Thyroid gland (tissue), 4 donors: ENCODE measurements at regions not wholly inside any gene's neighbourhood (a gene's known extent, or its start where the extent isn't known, plus 50 kb on each side); places are given as distances from the start of the nearest gene placed in this dataset.

ENCODE experiments used
- DNase-seq, 2 donors: peaks; one replicate each; pipeline ENCODE4 v3.0.0-alpha.2; 2019
- H3K27ac ChIP-seq, 3 donors: fragments of 200-600 bp; sonication (generic); 1 replicate in 2 of 3; 2 replicates in 1 of 3; pipeline ENCODE4 v1.5.1; 2016 to 2019; ENCODE audit warnings: mild to moderate bottlenecking in 1 of 3, moderate library complexity in 1 of 3
- H3K27me3 ChIP-seq: fragments of 200-600 bp; sonication (generic); one replicate; pipeline ENCODE4 v1.5.1; 2019
- H3K36me3 ChIP-seq, 2 donors: fragments of 200-600 bp; sonication (generic); one replicate each; pipeline ENCODE4 v1.5.1; 2016 to 2019
- H3K4me1 ChIP-seq, 2 donors: fragments of 200-600 bp; sonication (generic); one replicate each; pipeline ENCODE4 v1.5.1; 2017 to 2019
- H3K4me3 ChIP-seq, 3 donors: fragments of 200-600 bp; sonication (generic); replicated peaks in 1 of 3; 1 replicate in 2 of 3; 2 replicates in 1 of 3; pipeline ENCODE4 v1.5.1; 2016; ENCODE audit warnings: mild to moderate bottlenecking in 1 of 3
- H3K9me3 ChIP-seq: fragments of 200-600 bp; sonication (generic); one replicate; pipeline ENCODE4 v1.5.1; 2017
- CTCF ChIP-seq, 6 experiments: fragments of 200-600 bp in 3 of 6; fragments of 450-650 bp in 3 of 6; sonication (generic) in 3 of 6; IDR thresholded peaks; one replicate each; pipeline ENCODE4 v1.5.1; 2016 to 2019; ENCODE audit warnings: antibody characterized with exemption in 6 of 6, mild to moderate bottlenecking in 2 of 6, inconsistent platforms in 1 of 6, moderate library complexity in 1 of 6
- POLR2A ChIP-seq, 2 donors: fragments of 450-650 bp; IDR thresholded peaks; one replicate each; pipeline ENCODE4 v1.6.1; 2017; ENCODE audit warnings: antibody characterized with exemption in 2 of 2, mild to moderate bottlenecking in 2 of 2, moderate library complexity in 1 of 2
- WGBS, 2 donors: methylation state at CpG; one replicate each; pipeline ENCODE4 v1.1.5; 2017; 5-methylcytosine and 5-hydroxymethylcytosine counted together
- intact Hi-C: fragments of 100-400 bp; cut with DNase I; formaldehyde crosslinking; loops from one replicate; pipeline ENCODE4 v1.15.1; 2023

- H3K27ac ChIP-seq: no peak overlapping the region
- intact Hi-C loops: no loop called here
- WGBS, 2 donors: 88 to 96% methylated on average over 4 of the region's 4 CpGs
- H3K27me3 ChIP-seq: no peaks in the 10 kb centered on the region
- TF ChIP-seq POLR2A (IDR thresholded peaks at IDR 0.05) (no peak), CTCF (IDR thresholded peaks at IDR 0.05) (no peak)
- no peaks in the 10 kb centered on the region for H3K9me3 ChIP-seq
- H3K4me3 ChIP-seq: no peak overlapping the region
- H3K36me3 ChIP-seq: no peaks in the 10 kb centered on the region
- H3K4me1 ChIP-seq: peaks cover 10 to 15% of the 10 kb centered on the region in 2 donors
- no peak for DNase-seq
Observed at GRCh38 chr4:185862340-185862739, 50.3 kb upstream of the SORBS2 start.

GRCh38 chr4:185863946-185864345 lies 52.0 kb upstream of the SORBS2 start:
- DNase-seq: no peak
- Histone ChIP-seq H3K4me1 (peaks cover 10 to 15% of the 10 kb centered on the region in 2 donors), H3K27me3 (no peaks in the 10 kb centered on the region), H3K9me3 (no peaks in the 10 kb centered on the region), H3K4me3 (no peak overlapping the region), H3K36me3 (no peaks in the 10 kb centered on the region), H3K27ac (no peak overlapping the region)
- intact Hi-C loops: no loop called here
- TF ChIP-seq CTCF (IDR thresholded peaks at IDR 0.05) (no peak), POLR2A (IDR thresholded peaks at IDR 0.05) (no peak)
- WGBS, 2 donors: 80 to 87% methylated on average over 1 of the region's 1 CpG

- Histone ChIP-seq H3K27ac (peak overlapping the region; percentile 67 to 81 (median 77)), H3K27me3 (no peaks in the 10 kb centered on the region), H3K36me3 (no peaks in the 10 kb centered on the region), H3K9me3 (no peaks in the 10 kb centered on the region), H3K4me3 (no peak overlapping the region), H3K4me1 (peaks cover 10 to 18% of the 10 kb centered on the region in 2 donors)
- TF ChIP-seq POLR2A (IDR thresholded peaks at IDR 0.05) (peak in 1 of 2 donors; percentile 23), CTCF (IDR thresholded peaks at IDR 0.05) (no peak)
- peak; percentile 67 to 74 for DNase-seq
- 33 to 54% methylated on average over 4 of the region's 4 CpGs for WGBS, 2 donors
- intact Hi-C loops: no loop called here
Observed at GRCh38 chr4:185865901-185866328, 53.9 kb upstream of the SORBS2 start.

GRCh38 chr4:185867770-185868169 lies 55.8 kb upstream of the SORBS2 start:
- intact Hi-C loops: no loop called here
- no peaks in the 10 kb centered on the region for H3K9me3 ChIP-seq
- H3K4me3 ChIP-seq: no peak overlapping the region
- no peak for DNase-seq
- 86 to 94% methylated on average over 3 of the region's 3 CpGs for WGBS, 2 donors
- H3K27ac ChIP-seq: peak overlapping the region in 2 of 3 donors; percentile 11 to 68
- H3K27me3 ChIP-seq: no peaks in the 10 kb centered on the region
- no peaks in the 10 kb centered on the region for H3K36me3 ChIP-seq
- H3K4me1 ChIP-seq: peaks cover 10 to 18% of the 10 kb centered on the region in 2 donors
- no peak for TF ChIP-seq POLR2A (IDR thresholded peaks at IDR 0.05)
- TF ChIP-seq CTCF (IDR thresholded peaks at IDR 0.05): no peak

- Histone ChIP-seq H3K27me3 (no peaks in the 10 kb centered on the region), H3K36me3 (no peaks in the 10 kb centered on the region), H3K9me3 (no peaks in the 10 kb centered on the region), H3K27ac (peak overlapping the region in 2 of 3 donors; percentile 18 to 65), H3K4me1 (peaks cover 10 to 18% of the 10 kb centered on the region in 2 donors), H3K4me3 (no peak overlapping the region)
- TF ChIP-seq CTCF (IDR thresholded peaks at IDR 0.05): no peak
- no peak for TF ChIP-seq POLR2A (IDR thresholded peaks at IDR 0.05)
- DNase-seq: no peak
- intact Hi-C loops: no loop called here
- WGBS, 2 donors: 73 to 80% methylated on average over 3 of the region's 3 CpGs
Observed at GRCh38 chr4:185868983-185869382, 57.0 kb upstream of the SORBS2 start.
